ENCODE measurements at regions not wholly inside any gene's neighbourhood (a gene's known extent, or its start where the extent isn't known, plus 50 kb on each side); places are given as distances from the start of the nearest gene placed in this dataset.

DNA sequence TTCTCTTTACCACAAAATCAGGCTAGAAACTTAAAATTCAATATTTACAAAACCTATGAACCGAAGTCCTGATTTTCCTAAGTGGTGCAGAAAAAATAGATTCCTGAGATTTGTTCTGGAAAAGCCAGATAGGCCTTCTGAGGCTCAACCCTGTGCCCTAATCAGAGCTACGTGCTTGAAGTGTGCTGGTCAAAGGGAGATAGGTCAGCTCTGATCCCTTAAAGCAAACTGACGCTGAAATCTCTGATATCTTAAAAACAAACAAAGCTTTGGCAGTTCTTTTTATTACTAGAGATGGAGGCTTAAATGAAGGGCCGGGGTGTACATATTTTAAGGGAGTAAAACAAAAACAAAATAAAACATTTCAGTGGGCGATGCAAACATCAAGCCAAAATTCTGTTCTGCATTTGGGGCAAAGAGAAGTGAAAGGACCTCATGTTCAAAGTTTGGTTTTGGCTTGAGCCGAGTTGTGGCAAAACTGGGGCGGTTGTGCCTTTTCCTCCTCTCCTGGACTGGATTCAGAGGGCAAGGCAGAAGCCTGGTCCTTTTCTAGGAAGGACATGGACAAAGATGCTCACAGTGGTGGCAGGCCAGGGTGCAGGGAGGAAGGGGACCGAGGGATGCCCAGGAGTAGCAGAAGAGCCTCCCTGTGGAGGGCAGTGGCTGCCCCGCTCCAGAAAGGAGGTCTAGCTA is 295.0 kb downstream of the CDCA7 start:
- DNase-seq, result no peak

DNA sequence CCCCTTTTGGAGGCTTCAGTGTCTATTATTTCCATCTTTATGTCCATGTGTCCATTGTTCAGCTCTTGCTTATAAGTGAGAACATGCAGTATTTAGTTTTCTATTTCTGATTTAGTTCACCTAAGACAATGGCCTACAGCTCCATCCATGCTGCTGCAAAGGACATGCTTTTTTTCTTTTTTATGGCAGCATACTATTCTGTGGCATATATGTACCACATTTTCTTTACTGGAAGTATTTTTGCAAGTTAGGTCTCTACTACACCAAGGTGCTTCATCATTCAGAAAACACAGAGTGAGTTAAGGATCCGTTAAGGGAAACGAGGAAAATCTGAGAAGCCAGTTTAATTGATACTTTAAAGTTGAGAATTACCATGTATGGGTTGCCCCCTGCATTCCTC is 297.2 kb downstream of the CDCA7 start:
- no peak for DNase-seq

DNA sequence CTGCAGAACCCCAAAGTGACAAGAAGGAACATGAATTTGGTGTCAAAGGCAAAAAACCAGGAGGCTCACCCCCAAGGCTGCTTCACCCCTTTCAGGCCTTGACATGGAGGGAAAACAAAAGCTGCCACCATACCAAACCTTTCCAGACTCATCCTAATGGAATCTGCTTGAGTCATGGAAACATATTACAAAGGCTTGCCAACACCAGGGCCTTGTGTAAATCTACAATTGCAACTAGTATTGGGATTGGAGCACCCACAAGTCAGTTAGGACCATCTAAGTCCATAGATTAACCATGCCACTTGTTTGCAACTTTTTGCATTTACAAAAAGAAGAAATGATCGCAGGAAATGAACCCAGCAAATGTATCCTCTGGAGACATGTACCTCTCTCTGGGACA is 297.6 kb downstream of the CDCA7 start:
- DNase-seq, result no peak

DNA sequence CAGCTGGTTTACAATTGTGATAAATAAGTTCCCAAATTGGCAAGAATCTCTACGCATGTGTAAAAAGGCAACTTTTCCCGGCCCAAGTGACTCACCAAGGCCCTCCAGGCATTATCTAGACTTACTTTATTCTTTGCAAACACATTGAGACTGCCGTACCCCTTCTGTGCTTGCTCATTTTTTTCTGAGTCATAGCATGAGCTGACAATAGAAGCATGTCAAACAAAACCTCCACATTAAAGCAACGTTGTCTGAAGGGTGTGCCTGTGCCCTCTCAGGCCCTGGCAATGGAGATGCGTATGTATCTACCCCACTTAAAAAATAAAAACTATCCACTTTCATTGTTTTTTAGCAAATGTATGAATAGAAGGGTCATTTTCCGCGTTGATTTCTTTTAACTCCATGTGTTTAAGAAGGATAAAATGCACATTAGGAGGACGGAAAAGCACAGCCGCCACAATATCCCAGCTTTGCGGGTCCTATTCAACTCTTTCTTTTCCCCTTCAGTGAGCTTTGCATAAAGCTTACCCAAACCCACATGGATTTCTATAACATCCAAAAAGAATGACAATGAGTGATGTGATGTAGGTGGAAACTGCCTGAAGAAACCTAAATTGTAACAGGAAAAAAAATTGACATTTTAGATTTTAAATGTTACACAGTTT is 298.2 kb downstream of the CDCA7 start:
- no peak for DNase-seq

DNA sequence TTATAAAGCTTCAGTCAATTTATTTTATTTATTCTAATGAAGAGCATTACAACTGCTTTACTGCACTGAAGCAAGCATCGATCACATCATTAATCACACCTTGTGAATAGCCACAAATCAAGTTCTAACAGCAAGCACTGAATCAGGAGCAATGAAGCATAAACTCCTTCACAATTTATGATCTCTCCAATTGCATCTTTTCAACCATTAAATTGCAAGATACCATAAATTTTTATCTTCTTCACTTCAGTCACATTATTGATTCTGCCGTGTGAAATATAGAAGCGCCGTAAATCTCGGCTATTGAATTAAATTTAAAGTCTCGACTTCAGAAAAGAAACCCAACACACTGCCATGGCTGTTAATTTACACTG is 298.7 kb downstream of the CDCA7 start:
- no peak for DNase-seq

DNA sequence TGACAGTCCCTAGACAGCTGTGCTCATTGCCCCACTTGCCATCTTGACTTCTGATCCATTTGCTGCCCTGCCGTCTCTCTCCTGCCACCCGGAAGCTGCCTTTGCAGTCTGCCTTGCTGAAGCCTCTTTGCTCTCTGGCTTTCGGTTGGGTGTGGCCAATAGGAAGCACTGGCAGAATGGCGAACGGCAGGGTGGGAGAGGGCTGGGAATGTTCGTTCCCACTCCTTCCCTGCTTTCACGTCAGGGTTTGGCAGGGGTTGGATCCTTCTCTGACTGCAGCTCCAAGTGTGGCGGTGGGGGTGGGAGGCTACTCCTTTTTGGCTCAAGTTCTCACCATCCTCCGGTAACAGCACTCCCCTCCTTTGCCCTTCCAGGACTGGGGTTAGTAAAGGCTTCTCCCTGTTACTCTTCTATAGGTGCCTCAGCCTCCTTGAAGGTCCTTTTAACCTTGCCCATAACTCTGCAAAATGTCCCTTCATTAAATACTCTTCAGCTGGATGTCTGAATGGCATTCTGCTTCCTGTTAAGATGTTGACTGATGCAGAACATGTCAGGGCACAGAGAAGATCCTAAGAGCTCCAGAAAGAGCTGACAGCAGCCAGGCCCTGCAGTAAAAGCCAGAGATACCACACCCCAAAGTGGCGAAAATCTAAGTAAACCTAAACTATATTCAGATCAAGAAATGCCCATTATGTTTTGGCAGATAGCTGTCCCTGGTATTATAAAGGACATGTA is 299.7 kb downstream of the CDCA7 start:
- DNase-seq, result no peak

DNA sequence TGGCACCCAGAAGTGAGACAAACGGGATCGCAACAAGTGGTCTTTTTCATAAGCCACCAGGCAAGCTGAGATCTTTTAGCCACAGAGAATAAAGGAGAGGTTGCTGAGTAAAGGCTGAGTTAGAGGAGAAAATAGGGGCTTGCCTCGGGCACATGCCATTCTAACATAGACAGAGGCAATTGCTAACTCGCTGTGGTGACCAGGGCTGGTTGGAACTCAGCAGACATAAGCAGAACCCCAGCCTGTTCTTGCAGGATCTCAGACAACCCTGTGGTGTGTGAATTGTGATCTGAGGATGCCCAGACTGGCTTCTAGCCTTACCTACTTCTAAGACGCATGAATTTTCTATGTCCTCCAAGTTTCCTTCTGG is 300.2 kb downstream of the CDCA7 start:
- DNase-seq, result no peak

DNA sequence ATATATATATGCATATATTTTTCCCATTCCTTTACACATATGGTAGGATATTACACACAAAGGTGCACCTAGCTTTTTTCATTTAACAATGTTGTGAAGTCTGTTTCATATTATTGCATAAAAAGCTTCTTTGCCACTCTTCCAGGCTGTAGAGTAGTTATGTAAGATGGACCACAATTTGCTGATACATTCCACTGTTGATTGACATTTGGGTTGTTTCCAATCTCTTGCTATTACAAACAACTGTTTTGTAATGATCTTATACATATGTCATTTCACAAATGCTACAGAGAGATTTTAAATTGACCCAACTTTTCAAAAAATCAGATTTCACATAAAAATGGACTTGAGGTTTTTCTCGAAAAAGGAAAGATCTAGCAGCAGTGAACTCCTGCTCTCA is 301.4 kb downstream of the CDCA7 start:
- DNase-seq, result no peak

DNA sequence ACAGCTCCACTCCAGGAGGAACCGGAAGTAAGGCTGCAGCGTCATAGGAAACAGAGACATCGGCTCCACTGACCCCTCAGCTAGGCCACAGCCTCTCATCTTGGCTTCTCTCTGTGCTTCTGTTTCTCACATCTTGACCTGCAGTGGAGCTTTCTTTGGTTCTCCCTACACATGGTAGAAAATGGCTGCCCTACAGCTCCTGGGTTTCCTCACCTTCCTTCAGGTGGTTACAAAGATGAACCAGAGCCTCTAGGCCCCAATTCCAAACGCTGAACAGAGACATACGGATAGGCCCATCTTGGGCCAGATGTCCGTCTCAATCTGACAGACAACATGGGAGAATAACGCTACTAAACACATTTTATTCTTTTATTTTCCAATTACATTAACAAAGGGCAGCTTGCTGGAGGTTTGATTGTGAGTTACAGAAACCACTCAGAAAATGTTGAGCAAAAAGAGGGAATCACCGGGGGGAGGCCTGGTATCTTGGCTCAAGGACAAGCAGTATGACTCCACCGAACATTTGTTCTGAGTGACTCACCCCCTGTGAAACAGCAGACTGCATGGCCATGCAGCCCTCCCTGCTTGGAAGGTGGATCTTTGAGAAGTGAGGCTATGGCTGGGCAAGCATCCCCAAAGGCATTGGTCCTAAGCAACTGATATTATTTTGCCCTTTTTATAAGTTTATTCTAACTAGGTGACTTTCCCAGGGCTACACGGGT is 303.5 kb downstream of the CDCA7 start:
- DNase-seq, result no peak

DNA sequence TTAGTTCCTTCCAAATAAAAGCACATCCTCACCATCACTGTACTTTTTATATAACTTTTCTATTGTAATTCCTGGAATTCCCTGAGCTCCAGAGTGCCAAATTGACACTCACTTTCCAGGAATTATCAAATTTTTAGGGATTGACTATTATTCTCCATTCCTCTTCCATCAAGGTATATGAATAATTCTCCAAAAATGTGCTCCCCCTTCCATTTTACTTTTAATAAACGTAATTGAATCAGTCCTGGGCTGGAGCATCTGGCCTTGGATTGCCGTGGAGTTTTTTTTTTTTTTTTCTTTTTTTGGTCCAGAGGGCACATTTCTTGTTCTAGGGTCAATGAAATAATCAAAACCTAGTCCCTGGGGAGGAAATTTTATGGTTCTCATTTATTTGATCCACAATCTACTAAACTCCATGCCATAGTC is 304.3 kb downstream of the CDCA7 start:
- DNase-seq, result no peak

DNA sequence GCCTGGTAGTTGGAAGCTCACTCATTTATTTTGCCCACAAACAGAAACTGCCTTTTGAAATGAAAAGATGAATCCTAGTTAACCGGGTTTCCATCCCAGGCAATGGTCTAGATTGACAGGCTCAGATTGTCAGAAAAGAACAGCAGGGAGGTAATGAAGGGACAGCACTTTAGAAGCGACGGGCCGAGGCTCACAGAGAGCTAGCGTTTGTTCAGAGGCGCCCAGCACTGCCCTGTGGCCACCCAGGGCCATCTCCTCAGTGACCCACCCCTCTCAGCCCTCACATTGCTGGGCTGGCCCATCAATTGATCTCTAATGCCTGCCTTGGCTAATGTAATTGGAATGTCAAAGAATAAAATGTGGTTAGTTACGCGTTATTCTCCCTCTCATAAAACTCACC is 304.8 kb downstream of the CDCA7 start:
- no peak for DNase-seq

DNA sequence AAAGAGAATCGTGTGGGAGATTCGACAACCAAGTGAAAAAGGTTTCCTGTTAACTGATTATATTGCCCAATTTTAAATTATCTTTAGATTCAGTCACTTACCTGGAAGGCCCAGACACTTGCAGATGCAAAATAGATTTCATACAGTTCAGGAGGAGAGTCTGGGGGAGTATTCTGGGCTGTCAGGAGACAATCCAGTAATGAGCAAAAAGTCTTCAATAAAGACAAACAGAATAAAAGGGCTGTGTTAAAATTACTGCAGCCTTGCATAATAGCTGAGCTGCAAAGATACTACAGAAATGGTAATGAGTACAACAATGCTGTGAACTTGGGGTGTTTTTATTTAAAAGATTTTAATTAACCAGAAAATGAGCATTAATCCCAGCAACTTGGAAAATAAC is 303.6 kb downstream of the SP3 start:
- DNase-seq, result no peak

DNA sequence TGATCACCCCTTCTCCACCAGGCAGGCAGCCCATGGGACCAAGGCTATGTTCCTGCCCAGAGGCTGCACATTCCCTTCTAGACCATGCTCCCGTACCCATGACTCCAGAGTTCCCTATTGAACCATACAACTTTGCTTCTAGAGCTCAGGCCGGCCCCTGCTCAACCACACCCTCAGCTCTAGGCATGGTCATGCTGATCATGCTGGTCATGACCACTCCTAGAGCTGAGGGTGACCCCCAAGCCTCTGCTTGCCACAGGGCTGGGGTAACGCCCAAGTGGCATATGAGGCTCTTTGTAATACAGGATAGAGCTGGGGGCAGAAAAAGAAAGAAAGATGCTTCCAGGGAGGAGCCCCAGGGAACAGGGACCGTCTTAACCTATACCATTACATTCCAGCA is 301.8 kb downstream of the SP3 start:
- no peak for DNase-seq

DNA sequence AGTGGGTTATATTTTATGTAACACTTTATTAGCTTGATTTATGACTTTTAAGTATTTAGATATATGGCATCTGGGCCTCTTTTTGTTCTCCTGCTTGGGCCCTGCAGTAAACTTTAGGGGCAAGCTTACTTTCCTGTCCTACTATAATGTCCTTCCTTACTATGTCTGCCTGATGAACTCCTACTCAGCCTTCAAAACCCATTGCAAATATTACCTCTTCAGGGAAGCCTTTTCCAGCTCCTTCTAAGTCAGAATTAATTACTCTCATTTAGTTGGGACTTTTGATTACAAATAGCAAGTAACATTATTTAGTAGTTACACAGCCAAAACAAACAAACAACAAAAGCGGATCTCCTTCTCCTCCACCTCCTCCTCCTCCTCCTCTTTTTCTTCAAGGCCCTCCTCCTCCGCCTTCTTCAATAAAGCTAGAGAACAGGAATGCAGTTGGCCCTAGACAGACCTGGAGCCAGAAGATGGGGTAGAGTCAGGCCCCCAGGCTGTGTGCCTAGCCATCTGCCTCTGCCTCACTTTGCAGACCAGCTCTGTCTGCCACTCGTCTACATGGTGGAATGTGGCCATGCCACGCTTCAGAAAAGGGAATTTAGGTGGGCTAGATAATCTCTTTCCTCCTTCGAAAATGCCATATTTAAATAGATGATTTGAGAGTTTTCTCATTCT is 301.2 kb downstream of the SP3 start:
- DNase-seq, result no peak

DNA sequence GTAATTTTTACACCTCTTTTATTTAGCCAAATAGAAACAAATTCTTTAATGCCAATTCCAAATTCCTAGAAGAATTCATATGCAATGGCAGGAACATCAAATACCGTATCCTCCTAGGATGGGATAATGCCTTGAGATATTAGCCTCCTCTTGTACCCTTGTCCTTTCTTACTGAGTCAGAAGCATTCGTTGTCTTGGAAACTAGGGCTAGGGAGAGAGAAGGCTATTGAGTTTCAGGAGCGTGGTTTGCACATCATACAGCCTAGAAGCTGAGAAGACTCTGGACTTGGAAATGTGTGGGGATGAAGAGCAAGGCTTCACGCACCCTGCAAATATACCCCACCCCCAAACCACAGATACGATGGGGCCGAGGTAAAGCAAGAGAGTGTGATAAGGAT is 300.7 kb downstream of the SP3 start:
- DNase-seq, result no peak

DNA sequence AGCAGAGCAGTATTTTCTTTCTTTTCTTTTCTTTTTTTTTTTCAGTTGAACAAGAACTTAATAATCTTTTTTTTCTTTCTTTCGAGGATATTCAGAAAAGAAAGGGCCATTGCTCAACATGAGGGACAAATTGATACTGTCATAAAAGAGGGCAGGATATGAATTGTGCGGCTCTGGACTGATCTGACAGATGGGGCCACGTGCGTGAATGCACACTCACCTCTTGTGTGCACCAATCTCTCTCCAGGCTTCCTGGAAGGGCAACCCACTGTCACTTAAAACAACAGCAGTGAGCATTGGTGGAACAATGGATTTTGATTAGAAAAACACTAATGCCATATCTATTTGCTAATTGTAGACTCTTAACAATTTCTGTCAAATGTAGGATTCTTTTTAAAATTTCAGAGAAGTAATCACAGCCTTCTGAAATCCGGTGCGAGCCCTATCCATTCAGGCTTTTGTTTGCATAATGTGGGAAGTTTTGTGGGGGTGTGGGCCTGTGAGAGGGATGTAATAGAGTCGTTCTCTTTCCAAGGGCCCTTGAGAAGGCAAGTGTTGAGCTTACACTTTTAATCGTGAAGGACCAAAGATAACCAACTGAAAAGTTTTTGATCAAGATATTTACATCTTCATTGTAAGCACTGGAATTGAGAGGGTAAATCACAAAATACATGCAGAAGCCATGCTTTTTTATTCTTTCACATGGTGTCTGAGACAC is 298.8 kb downstream of the SP3 start:
- no peak for DNase-seq

DNA sequence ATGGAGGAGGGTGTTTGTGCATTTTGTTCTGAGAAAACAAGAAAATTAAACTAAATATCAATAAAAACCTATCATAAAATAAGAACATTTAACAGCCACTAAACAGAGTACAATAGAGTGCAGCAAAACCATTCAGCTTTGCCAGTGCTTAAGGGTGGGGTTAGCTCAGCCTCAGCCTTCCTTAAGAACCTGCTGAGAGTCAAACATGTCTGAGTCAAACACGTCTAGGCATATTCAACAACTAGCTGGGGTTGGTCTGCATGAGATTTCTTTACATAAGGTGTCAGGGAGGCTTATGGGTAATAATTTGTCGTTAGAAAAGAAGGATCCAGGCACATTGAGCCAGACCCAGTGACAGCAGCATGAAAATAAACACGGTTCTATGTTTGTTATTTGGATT is 298.2 kb downstream of the SP3 start:
- no peak for DNase-seq

DNA sequence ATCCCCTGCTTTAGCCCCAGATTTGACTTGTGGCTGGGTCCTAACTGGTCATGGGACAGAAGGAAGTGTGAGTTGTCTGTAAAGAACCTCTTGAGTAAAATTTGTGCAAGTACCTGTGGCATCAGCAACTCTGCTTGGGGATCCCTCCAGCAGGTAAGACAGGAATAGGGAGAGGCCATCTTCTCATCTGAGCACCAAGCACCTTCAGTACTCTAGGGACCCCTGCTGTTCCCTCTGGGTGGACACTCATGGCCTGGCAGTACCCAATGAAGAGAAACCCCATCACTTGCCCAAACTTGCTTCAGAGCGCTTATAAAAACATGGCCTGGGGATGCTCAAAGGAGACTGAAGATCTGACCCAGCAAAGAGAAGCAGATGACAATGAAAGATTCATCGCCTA is 297.8 kb downstream of the SP3 start:
- no peak for DNase-seq

DNA sequence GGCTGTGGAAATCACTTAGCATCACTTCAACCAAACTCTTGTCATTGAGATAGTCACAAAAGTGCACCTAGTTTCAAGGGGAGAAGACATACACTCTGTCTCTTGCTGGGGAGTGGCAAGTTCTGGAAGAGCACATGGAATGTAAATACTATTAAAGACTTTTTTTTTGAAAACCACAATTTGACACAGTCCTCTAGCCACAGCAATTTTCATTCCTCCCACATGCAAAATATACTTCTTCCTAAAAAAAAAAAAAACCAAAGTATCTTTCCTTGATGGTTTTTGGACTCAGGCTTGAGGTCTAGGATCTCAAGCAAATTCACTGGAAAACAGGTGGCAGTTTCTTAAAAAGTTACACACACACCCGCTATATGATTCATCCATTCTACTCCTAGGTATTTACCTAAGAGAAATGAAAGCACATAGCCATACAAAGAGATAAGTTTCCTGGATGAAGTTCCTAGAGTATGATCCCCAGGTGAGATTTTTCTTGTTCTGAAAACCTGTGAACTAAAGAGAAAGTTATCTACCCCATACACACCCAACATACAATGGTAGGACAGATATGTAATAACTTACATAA is 295.8 kb downstream of the SP3 start:
- no peak for DNase-seq

DNA sequence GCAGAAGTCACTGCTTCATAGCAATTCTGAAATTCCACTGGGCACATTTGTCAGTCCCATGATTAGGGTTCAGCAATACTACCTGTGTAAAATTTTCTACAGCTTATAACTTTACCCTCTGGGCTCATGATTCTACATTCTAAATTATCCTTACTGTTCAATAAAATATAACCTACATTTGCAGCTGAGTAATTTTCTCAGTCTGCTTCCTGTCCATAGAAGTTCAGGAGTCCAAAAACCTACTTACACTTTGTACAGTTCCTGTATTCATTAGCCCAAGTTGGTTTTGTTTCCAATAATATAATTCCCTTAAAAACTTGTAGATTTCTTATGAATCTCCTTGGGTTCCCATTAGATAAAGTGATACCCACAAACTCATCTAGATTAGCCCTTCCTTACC is 295.3 kb downstream of the SP3 start:
- no peak for DNase-seq

DNA sequence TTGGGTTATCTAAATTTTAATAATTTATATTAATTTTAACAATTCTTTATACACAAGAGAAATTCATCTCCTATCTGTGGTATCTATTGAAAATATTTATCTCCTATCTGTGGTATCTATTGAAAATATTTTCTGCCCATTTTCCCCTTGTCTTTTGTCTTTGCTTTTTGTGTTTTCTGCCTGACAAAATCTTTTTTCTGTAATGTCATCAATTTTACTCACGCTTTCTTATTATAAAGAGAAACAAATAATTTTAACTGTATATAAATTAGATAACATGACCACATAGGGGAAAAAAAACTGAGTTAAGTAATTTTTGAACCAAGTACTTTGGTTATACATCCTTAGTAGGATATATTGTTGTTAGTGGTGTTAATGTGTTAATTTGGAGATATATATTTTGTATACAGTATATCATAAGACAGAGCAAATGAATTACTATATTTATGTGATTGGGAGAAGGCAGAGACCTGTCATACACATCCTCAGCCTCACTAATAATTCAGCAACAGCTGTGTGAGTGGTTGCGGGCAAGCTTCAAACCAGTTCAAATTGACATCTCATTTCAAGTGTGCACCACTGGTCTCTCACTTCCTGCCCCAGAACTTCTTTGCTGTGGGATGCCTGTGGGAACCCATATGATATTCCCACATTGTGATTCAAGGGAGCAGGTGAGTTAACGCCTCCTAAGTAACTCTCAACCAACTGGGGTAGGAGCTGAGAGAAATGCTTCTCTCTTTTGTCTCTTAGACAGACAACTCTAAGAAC is 292.4 kb downstream of the SP3 start:
- DNase-seq, result no peak
